ENCODE measurements at regions not wholly inside any gene's neighbourhood (a gene's known extent, or its start where the extent isn't known, plus 50 kb on each side); places are given as distances from the start of the nearest gene placed in this dataset.

DNA sequence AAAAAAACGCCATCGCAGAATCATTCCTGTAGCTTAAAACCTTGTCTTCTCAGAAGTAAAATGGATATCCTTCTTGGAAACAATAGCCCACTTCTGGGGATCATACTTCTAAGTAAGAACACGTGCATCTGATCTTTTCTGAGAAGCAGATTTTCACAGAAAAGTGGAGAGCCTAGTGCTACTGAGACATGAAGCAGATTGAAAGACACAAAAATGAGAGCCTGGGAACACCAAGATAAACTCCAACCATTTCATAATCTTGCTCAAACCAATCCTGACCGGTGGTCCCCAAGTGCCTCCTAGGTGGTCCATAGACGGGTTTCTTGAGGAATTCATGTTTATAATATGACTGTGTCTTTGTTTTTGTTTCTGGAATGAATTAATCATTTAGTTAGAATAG, 191.2 kb downstream of the IRS1 start:
- H3K4me3 Mint-ChIP-seq (ENCODE audit: unreplicated experiment), result no peak overlapping the region
- peaks cover 15% of the 10 kb centered on the region for H3K4me1 Mint-ChIP-seq (ENCODE audit: unreplicated experiment)
- TF ChIP-seq, protein P1, sequence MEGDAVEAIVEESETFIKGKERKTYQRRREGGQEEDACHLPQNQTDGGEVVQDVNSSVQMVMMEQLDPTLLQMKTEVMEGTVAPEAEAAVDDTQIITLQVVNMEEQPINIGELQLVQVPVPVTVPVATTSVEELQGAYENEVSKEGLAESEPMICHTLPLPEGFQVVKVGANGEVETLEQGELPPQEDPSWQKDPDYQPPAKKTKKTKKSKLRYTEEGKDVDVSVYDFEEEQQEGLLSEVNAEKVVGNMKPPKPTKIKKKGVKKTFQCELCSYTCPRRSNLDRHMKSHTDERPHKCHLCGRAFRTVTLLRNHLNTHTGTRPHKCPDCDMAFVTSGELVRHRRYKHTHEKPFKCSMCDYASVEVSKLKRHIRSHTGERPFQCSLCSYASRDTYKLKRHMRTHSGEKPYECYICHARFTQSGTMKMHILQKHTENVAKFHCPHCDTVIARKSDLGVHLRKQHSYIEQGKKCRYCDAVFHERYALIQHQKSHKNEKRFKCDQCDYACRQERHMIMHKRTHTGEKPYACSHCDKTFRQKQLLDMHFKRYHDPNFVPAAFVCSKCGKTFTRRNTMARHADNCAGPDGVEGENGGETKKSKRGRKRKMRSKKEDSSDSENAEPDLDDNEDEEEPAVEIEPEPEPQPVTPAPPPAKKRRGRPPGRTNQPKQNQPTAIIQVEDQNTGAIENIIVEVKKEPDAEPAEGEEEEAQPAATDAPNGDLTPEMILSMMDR (IDR thresholded peaks at IDR 0.05), result no peak
- DNase-seq (ENCODE audit: extremely low spot score, unreplicated experiment), result no peak
- H3K36me3 Mint-ChIP-seq (ENCODE audit: unreplicated experiment), result no peaks in the 10 kb centered on the region
- H3K27me3 Mint-ChIP-seq (ENCODE audit: unreplicated experiment), result no peaks in the 10 kb centered on the region
- H3K9me3 Mint-ChIP-seq (ENCODE audit: unreplicated experiment), result no peaks in the 10 kb centered on the region
- H3K27ac Mint-ChIP-seq (ENCODE audit: unreplicated experiment), result no peak overlapping the region

GRCh38 chr2:226607379-226607778, 192.2 kb downstream of the IRS1 start:
- H3K4me3 Mint-ChIP-seq (ENCODE audit: unreplicated experiment), result no peak overlapping the region
- no peak for DNase-seq (ENCODE audit: extremely low spot score, unreplicated experiment)
- H3K4me1 Mint-ChIP-seq (ENCODE audit: unreplicated experiment), result peaks cover 20% of the 10 kb centered on the region
- no peaks in the 10 kb centered on the region for H3K9me3 Mint-ChIP-seq (ENCODE audit: unreplicated experiment)
- no peaks in the 10 kb centered on the region for H3K27me3 Mint-ChIP-seq (ENCODE audit: unreplicated experiment)
- TF ChIP-seq, protein P1 (IDR thresholded peaks at IDR 0.05), result no peak
- H3K36me3 Mint-ChIP-seq (ENCODE audit: unreplicated experiment), result no peaks in the 10 kb centered on the region
- no peak overlapping the region for H3K27ac Mint-ChIP-seq (ENCODE audit: unreplicated experiment)

DNA sequence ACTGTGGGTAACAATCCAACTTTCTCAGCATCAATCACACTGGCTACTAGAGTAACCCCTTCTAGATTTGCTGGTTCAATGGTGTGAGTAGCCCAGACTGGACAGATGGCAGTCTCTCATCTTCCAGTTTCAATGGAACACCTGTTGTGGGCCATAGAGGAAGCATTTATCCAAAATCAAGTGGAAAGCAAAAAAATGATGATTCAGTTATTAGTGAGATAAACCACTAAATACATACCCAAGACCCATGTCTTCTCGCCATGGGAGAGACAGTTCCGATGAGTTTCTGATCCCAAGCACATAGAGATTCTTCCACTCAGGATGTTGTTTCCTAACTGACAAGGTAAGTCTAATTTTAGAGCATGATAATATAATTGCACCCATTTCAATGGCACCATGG, 194.0 kb downstream of the IRS1 start:
- no peak overlapping the region for H3K27ac Mint-ChIP-seq (ENCODE audit: unreplicated experiment)
- H3K4me3 Mint-ChIP-seq (ENCODE audit: unreplicated experiment), result no peak overlapping the region
- H3K36me3 Mint-ChIP-seq (ENCODE audit: unreplicated experiment), result no peaks in the 10 kb centered on the region
- H3K9me3 Mint-ChIP-seq (ENCODE audit: unreplicated experiment), result no peaks in the 10 kb centered on the region
- no peak for DNase-seq (ENCODE audit: extremely low spot score, unreplicated experiment)
- TF ChIP-seq, protein P1 (IDR thresholded peaks at IDR 0.05), result no peak
- H3K4me1 Mint-ChIP-seq (ENCODE audit: unreplicated experiment), result peaks cover 22% of the 10 kb centered on the region
- H3K27me3 Mint-ChIP-seq (ENCODE audit: unreplicated experiment), result no peaks in the 10 kb centered on the region

DNA sequence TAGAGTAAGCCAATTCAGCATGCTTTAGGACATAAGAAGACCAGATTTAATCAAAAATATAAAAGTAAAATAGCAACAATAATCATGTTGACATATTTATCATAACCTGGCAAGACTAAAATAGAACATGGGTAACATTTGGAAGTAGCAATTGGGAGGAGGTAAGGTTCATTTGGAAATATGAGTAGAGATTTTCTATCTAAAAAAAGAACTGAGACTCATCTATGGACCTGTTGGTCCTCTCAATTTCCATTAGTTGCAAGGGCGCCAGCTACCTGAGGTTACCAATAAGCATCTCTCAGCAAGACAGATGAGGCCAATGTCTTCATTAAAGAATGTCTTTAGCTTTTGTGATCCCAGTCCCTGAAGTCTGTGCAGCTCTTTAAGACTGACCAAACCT, 196.0 kb downstream of the IRS1 start:
- no peaks in the 10 kb centered on the region for H3K36me3 Mint-ChIP-seq (ENCODE audit: unreplicated experiment)
- H3K27ac Mint-ChIP-seq (ENCODE audit: unreplicated experiment), result no peak overlapping the region
- no peaks in the 10 kb centered on the region for H3K9me3 Mint-ChIP-seq (ENCODE audit: unreplicated experiment)
- no peak for DNase-seq (ENCODE audit: extremely low spot score, unreplicated experiment)
- peaks cover 15% of the 10 kb centered on the region for H3K4me1 Mint-ChIP-seq (ENCODE audit: unreplicated experiment)
- H3K4me3 Mint-ChIP-seq (ENCODE audit: unreplicated experiment), result no peak overlapping the region
- H3K27me3 Mint-ChIP-seq (ENCODE audit: unreplicated experiment), result no peaks in the 10 kb centered on the region
- TF ChIP-seq, protein P1 (IDR thresholded peaks at IDR 0.05), result no peak

- Mint-ChIP-seq H3K4me3 (ENCODE audit: unreplicated experiment) (no peak overlapping the region), H3K36me3 (ENCODE audit: unreplicated experiment) (no peaks in the 10 kb centered on the region), H3K27ac (ENCODE audit: unreplicated experiment) (no peak overlapping the region), H3K4me1 (ENCODE audit: unreplicated experiment) (peaks cover 15% of the 10 kb centered on the region), H3K27me3 (ENCODE audit: unreplicated experiment) (no peaks in the 10 kb centered on the region), H3K9me3 (ENCODE audit: unreplicated experiment) (no peaks in the 10 kb centered on the region)
- DNase-seq (ENCODE audit: extremely low spot score, unreplicated experiment), result no peak
- TF ChIP-seq, protein P1 (IDR thresholded peaks at IDR 0.05), result no peak
Observed at GRCh38 chr2:226601881-226602662, 197.5 kb downstream of the IRS1 start.

All from osteocyte (in vitro differentiated cells).